Omental fat pad (tissue), 3 donors: ENCODE measurements at regions not wholly inside any gene's neighbourhood (a gene's known extent, or its start where the extent isn't known, plus 50 kb on each side); places are given as distances from the start of the nearest gene placed in this dataset.

Experiments
- ATAC-seq: fragments of 150-250 bp; one replicate; pipeline ENCODE4 v1.9.1; 2016; ENCODE audit warnings: mild to moderate bottlenecking, moderate library complexity; ENCODE audit not compliant: low FRiP score
- DNase-seq: peaks from one replicate; pipeline ENCODE4 v3.0.0-alpha.2; 2019; ENCODE audit warnings: low spot score
- TF ChIP-seq, protein P1 (sequence below), 3 donors: fragments of 450-650 bp; IDR thresholded peaks; one replicate each; pipeline ENCODE4 v1.5.1; 2016 to 2017; ENCODE audit warnings: antibody characterized with exemption in 3 of 3, mild to moderate bottlenecking in 3 of 3, moderate library complexity in 2 of 3

GRCh38 chr3:188066141-188066540, 87.8 kb upstream of the LPP start:
- TF ChIP-seq, protein P1, sequence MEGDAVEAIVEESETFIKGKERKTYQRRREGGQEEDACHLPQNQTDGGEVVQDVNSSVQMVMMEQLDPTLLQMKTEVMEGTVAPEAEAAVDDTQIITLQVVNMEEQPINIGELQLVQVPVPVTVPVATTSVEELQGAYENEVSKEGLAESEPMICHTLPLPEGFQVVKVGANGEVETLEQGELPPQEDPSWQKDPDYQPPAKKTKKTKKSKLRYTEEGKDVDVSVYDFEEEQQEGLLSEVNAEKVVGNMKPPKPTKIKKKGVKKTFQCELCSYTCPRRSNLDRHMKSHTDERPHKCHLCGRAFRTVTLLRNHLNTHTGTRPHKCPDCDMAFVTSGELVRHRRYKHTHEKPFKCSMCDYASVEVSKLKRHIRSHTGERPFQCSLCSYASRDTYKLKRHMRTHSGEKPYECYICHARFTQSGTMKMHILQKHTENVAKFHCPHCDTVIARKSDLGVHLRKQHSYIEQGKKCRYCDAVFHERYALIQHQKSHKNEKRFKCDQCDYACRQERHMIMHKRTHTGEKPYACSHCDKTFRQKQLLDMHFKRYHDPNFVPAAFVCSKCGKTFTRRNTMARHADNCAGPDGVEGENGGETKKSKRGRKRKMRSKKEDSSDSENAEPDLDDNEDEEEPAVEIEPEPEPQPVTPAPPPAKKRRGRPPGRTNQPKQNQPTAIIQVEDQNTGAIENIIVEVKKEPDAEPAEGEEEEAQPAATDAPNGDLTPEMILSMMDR (IDR thresholded peaks at IDR 0.05) = no peak
- no peak for ATAC-seq
- no peak for DNase-seq

GRCh38 chr3:188067932-188068331, 86.0 kb upstream of the LPP start:
- TF ChIP-seq, protein P1 (IDR thresholded peaks at IDR 0.05) = no peak
- no peak for ATAC-seq
- no peak for DNase-seq

GRCh38 chr3:188068342-188068741, 85.6 kb upstream of the LPP start:
- ATAC-seq = no peak
- DNase-seq = no peak
- TF ChIP-seq, protein P1 (IDR thresholded peaks at IDR 0.05) = no peak

- ATAC-seq = no peak
- no peak for DNase-seq
- TF ChIP-seq, protein P1 (IDR thresholded peaks at IDR 0.05) = no peak
Observed at GRCh38 chr3:188071636-188072035, 82.3 kb upstream of the LPP start.

GRCh38 chr3:188076176-188076575, 77.8 kb upstream of the LPP start:
- no peak for ATAC-seq
- DNase-seq = no peak
- TF ChIP-seq, protein P1 (IDR thresholded peaks at IDR 0.05) = no peak

- no peak for DNase-seq
- ATAC-seq = peak; percentile 48
- TF ChIP-seq, protein P1 (IDR thresholded peaks at IDR 0.05) = no peak
Observed at GRCh38 chr3:188077160-188077799, 76.7 kb upstream of the LPP start.

GRCh38 chr3:188080091-188080490, 73.9 kb upstream of the LPP start:
- no peak for DNase-seq
- TF ChIP-seq, protein P1 (IDR thresholded peaks at IDR 0.05) = no peak
- ATAC-seq = no peak
